Erythroblast (primary cell): ENCODE measurements at regions not wholly inside any gene's neighbourhood (a gene's known extent, or its start where the extent isn't known, plus 50 kb on each side); places are given as distances from the start of the nearest gene placed in this dataset.

Experiments
- GATA1 ChIP-seq: IDR thresholded peaks from 2 replicates; pipeline ENCODE4 v1.6.1; 2011; ENCODE audit warnings: low read depth, mild to moderate bottlenecking, control low read depth, low read length, moderate library complexity
- POLR2A ChIP-seq: IDR thresholded peaks from 2 replicates; pipeline ENCODE4 v1.6.1; 2011; ENCODE audit warnings: mild to moderate bottlenecking, low read length

DNA sequence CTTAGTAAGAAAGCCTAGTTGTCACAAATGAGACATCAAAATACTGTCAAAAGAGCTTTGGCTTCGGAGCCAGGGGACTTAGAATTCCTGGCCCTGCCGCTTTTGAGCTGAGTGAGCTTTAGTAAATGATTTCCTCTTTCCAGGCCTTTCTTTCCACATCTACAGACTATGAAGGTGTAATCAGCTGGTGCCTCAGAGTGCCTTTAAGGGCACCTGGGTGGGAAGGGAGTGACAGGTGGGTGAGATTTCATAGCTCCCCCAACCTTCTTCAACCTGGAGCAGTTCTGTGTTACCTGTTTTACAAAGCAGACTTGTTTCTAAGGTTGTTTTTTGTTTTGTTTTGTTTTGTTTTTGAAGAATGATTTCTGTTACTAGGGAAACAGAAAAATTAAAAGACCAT lies 154.7 kb upstream of the BOD1L1 start:
- TF ChIP-seq POLR2A: no peak
- no peak for TF ChIP-seq GATA1
